Thyroid gland (tissue), 4 donors: ENCODE measurements at regions not wholly inside any gene's neighbourhood (a gene's known extent, or its start where the extent isn't known, plus 50 kb on each side); places are given as distances from the start of the nearest gene placed in this dataset.

Experiments
- POLR2A ChIP-seq, 2 donors: fragments of 450-650 bp; IDR thresholded peaks; one replicate each; pipeline ENCODE4 v1.6.1; 2017; ENCODE audit warnings: antibody characterized with exemption in 2 of 2, mild to moderate bottlenecking in 2 of 2, moderate library complexity in 1 of 2
- TF ChIP-seq, protein P1 (sequence below), 6 experiments: fragments of 200-600 bp in 3 of 6; fragments of 450-650 bp in 3 of 6; sonication (generic) in 3 of 6; IDR thresholded peaks; one replicate each; pipeline ENCODE4 v1.5.1; 2016 to 2019; ENCODE audit warnings: antibody characterized with exemption in 6 of 6, mild to moderate bottlenecking in 2 of 6, inconsistent platforms in 1 of 6, moderate library complexity in 1 of 6

DNA sequence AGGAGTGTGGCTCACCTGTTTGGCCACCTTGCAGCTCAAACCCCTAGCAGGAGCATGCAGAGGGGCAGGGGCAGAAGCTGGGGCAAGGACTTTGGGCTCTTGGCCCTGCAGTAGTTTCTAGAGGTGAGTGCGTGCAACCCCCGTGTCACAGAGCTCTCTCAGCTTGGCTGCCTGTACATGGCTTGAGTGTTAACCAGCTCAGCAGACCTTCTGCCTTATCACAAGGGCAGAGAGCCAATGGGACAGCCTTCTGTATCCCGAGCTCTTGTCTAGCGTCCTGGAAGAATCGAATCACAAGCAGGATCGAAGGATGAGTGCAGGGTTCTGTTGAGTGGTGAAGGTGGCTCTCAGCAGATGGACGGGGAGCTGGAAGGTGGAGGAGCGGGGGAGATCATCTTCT, 120.3 kb upstream of the TMEM18 start:
- no peak for TF ChIP-seq POLR2A (IDR thresholded peaks at IDR 0.05)
- TF ChIP-seq, protein P1, sequence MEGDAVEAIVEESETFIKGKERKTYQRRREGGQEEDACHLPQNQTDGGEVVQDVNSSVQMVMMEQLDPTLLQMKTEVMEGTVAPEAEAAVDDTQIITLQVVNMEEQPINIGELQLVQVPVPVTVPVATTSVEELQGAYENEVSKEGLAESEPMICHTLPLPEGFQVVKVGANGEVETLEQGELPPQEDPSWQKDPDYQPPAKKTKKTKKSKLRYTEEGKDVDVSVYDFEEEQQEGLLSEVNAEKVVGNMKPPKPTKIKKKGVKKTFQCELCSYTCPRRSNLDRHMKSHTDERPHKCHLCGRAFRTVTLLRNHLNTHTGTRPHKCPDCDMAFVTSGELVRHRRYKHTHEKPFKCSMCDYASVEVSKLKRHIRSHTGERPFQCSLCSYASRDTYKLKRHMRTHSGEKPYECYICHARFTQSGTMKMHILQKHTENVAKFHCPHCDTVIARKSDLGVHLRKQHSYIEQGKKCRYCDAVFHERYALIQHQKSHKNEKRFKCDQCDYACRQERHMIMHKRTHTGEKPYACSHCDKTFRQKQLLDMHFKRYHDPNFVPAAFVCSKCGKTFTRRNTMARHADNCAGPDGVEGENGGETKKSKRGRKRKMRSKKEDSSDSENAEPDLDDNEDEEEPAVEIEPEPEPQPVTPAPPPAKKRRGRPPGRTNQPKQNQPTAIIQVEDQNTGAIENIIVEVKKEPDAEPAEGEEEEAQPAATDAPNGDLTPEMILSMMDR (IDR thresholded peaks at IDR 0.05): no peak
